Activated CD8-positive, alpha-beta memory T cell treated with anti-CD3 and anti-CD28 coated beads, Interleukin-2, amount 50 U/mL, for 24 hours (primary cell): ENCODE measurements at regions not wholly inside any gene's neighbourhood (a gene's known extent, or its start where the extent isn't known, plus 50 kb on each side); places are given as distances from the start of the nearest gene placed in this dataset.
A peak's percentile ranks its signal among the peaks of the same experiment; 100 is the strongest.
"Not testable (repeated sequence)": the region's sequence is repeated elsewhere in the genome, so short reads cannot be mapped to it uniquely, and the experiment has no call there.

Source experiments
- DNase-seq: peaks from one replicate; pipeline ENCODE4 v3.0.0-alpha.2; 2020; ENCODE audit errors: extremely low read depth

DNA sequence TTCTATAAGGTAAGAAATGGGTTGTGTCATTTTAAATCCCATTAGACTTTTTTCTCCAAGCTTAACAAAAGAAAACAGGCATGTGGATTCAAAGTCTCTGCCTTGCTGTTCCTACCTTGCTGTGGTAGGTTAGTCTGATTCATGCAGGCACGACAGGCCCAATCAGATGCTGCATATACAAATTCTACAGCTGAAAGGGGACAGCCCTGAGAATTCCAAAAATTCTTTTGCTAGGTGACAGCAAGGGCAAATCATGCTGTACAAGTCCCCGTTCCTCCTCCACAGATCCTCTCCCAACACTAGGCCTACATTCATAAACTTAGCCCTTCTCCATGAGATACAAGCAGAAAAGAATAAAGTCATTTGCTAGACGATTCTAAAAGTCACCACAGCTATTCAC is 161.2 kb upstream of the THBS1 start:
- no peak for DNase-seq

DNA sequence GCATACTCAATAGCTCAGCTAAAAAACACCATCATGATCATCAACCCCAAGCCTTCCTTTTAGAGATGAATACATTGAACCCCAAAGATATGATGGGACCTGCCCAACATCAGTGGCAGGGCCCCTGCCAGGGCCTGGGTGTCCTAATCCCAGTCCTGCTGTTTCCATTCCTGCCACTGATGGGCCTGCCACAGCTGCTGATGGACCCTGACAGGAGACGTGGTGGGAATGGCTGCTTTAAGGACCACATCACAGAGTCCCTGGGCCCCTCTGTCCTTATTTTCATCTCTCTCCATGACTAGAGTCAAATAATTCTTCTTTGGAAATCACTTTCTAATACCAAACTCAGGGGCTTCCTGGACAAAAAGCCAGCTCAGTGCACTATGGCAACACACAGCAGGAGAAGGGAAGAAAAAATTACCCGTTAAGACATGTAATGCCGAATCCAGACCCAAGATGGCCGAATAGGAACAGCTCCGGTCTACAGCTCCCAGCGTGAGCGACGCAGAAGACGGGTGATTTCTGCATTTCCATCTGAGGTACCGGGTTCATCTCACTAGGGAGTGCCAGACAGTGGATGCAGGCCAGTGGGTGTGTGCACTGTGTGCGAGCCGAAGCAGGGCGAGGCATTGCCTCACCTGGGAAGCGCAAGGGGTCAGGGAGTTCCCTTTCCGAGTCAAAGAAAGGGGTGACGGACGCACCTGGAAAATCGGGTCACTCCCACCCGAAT is 160.6 kb upstream of the THBS1 start:
- not testable (repeated sequence) for DNase-seq

DNA sequence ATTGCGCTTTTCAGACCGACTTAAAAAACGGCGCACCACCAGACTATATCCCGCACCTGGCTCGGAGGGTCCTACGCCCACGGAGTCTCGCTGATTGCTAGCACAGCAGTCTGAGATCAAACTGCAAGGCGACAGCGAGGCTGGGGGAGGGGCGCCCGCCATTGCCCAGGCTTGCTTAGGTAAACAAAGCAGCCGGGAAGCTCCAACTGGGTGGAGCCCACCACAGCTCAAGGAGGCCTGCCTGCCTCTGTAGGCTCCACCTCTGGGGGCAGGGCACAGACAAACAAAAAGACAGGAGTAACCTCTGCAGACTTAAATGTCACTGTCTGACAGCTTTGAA is 160.1 kb upstream of the THBS1 start:
- not testable (repeated sequence) for DNase-seq

- peak; percentile 78 for DNase-seq
These were observed 154.0 kb upstream of the THBS1 start for GRCh38 chr15:39426552-39427532.

DNA sequence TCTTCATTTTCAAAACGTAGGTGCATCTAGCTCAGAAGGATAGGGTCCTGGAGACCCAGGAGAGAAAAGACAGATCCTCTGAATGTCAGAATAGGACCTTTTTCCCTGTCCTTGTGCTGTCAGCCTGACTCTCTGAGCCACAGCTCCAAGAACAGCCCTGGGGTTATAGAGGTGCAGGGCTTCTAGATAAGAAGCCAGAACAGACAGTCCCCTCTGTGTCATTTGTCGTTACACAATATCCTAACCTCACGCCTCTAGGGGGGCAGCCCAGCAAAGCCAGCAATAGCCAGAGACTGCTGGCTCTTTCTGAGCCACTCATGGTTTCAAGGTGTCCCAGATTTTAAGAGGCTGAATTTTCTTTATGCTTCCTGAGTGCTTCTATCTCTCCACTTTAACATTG is 153.2 kb upstream of the THBS1 start:
- no peak for DNase-seq

GRCh38 chr15:39429898-39430357 is 151.0 kb upstream of the THBS1 start:
- no peak for DNase-seq

DNA sequence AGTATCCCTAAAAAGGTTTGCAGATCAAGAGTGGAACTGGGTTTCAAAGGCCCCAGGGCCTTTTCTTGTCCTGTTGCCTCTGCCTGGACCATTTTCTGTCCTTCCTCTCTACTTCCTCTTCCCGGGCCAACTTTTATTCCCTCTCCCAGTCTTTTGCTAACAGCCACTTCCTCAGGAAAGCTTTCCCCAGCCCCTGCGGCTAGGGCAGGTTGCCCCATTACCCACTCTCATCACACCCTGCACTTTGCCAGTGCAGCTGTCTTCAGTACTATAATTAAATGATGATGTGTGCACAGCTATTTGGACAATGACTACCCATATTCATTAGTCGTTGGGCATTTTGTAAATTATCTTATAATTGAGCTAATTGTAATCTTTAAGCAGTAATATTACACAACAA is 150.5 kb upstream of the THBS1 start:
- DNase-seq: no peak

DNA sequence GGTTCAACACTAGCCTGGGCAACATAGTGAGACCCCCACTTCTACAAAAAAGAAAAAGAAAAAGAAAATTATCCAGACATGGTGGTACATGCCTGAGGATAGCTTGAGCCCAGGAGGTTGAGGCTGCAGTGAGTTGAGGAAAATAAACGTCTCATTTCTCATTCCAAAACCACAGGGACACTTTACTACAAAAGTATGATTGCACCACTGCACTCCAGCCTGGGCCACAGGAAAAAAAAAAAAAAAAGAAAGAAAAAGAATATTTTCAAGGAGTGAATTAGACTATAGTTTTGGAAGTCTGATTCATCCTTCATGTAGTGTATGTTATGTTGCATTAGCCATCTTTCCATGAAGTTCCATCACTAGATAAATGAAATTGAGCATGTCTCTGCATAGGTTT is 149.5 kb upstream of the THBS1 start:
- DNase-seq: no peak

- no peak for DNase-seq
These were observed 148.9 kb upstream of the THBS1 start for GRCh38 chr15:39432026-39432425.

GRCh38 chr15:39432912-39433348 is 147.9 kb upstream of the THBS1 start:
- no peak for DNase-seq

DNA sequence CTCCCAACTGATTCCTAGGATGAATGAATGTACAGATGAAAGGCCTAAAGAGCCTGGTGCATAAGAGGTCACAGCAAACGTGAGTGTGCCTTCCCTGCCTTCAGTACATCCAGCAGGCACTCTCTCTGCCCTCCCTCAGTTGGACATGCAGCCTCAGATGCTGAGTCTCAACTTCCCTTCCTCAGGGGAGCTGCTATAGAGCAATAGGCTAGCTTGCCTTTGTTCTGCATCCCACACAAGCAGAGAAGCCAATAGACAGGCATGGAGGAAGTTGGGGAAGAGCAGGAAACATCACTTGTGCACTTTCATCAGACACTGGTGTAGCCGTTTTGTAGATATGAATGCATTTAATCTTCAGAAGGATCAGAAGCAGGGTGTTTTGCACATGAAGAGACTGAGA is 147.5 kb upstream of the THBS1 start:
- DNase-seq: no peak

- no peak for DNase-seq
These were observed 146.7 kb upstream of the THBS1 start for GRCh38 chr15:39434163-39434562.

- DNase-seq: no peak
These were observed 146.1 kb upstream of the THBS1 start for GRCh38 chr15:39434751-39435238.

GRCh38 chr15:39435244-39435643 is 145.6 kb upstream of the THBS1 start:
- no peak for DNase-seq

- no peak for DNase-seq
These were observed 142.6 kb upstream of the THBS1 start for GRCh38 chr15:39438260-39438659.

DNA sequence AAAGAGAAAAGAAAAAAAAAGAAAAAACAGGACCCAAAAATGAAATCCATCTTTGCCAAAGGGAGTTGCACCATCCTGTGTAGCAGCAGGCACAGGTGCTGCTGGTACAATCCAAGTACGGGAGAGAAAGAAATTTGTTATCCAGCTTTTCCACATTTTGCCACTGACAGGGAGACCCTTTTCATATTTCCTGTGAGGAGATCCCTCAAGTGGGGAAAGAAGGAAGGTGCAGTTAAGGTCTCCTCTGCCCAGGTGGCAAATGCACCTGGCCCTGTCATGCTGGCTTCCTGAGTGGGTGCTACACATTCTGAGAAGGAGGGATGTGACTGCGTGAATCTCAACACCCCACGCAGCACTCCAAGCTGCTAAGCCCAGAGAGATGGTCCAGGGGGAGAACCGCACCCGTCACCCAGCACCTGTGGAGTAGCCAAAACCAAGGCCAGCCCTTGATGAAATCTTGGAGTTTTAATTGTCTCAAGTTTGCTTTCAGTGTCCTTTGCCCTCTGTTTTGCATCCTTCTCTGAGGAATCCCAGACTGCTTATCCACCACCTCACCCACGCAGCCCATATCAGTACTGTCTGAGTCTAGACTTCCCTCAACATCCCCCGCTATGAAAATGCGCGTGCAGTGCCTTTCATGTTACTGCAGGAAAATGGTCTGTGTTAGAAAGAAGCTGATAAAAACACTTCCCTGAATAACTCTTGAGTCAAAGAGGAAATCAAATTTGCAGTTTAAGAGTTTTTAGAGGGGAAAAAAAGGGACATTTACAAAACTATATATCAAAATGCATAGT is 141.9 kb upstream of the THBS1 start:
- no peak for DNase-seq

GRCh38 chr15:39442898-39443297 is 138.0 kb upstream of the THBS1 start:
- DNase-seq: no peak

DNA sequence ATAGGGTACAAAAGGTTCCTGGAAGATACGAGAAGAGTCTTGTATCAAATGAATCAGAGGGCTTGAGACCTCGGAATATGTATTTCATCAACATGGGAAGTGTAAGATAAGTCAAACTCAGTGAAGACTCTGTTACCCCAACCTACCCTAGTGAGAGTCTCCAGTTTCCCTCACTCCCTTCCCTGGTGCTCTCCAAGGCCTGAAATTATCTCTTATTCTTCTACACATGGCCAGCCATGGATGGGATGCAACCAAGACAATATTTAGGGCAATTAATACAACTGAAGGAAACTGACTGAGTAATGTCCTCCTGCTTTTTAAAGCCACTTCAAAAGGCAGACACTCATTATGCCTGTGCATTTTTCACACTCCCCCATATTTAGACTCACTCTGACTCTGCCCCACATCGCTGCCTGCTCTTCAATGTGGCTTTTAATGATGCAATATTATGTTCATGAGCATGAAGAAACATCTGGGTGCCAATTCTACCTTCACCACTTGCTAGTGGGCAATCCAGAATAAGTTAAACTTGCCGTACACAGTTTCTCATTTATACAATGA is 137.1 kb upstream of the THBS1 start:
- DNase-seq: no peak

DNA sequence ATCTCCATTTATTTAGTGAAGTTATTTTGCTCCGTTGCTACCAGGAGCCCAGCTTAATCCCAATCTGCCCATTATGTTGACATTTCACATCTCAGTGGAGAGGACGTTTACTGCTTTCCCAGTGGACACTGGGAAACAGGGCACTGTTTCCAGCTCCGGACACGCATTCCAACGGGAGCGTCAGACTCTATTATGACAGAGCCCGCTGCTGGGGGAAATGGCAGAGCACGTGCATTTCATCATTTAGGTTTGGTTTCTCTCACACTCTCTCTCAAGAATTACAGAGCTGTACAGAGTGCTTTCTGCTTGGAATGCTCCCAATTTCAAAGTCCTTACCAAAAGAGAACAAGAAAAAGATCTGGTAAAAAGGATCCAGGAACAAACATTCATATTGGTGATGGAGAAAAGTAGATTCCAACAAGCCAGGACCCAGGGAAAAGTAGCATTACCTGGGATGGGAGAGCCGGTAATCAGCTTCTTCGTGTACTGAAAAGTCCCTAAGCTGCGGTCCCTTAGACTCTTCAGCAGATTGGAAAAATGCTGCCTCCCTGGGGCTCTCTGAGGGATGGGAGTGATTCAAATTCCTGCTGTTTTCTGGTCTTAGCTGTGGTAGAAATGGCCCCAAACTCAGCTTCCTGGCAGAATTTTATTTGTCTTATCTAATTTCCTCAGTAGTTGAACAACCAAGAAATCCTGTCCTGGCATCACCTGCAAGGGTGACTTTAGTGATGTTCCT is 136.0 kb upstream of the THBS1 start:
- DNase-seq: no peak

DNA sequence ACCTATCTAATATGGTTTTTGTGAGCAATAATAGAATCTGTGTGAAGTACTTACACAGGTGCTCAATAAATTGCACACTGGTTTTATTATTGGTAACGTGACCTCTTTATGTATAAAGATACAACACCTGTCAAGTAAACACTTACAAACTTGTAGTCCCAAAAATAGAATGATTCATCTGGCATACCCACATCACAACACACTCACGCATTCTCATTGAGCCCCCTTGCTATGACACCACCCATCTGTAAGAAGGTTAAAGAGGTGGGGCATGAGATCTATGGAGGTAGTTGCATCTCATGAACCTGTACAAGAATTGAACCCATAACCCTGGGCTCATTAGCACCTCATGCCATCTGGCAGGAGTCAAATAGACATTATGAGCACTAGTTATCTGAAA is 134.9 kb upstream of the THBS1 start:
- no peak for DNase-seq

DNA sequence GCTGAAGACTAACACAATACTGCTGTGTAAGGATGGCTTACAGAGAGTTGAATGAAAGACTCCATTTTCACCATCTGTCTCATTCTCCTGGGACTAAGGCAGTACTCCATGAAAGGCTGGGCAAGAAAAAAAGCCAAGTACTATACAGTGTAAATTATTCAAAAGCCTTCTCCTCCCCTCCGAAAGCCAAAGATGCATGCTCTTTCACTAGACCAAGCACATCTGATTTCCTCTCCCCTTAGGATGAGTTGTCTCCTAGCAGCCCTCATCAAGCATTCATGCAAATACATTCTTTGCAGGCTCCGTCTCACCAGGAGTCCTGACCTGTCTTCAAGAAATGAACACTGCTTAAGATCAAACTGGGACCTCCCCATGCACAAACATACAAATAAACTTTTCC is 133.5 kb upstream of the THBS1 start:
- DNase-seq: no peak
